Cardiac fibroblast (primary cell): ENCODE measurements at regions not wholly inside any gene's neighbourhood (a gene's known extent, or its start where the extent isn't known, plus 50 kb on each side); places are given as distances from the start of the nearest gene placed in this dataset.

Experiments used
- DNase-seq, 2 donors: peaks; one replicate each; pipeline versions ENCODE4 v3.0.0 to v3.0.0-alpha.2; 2010; ENCODE audit warnings: low read depth in 2 of 2
- H3K4me3 ChIP-seq, 2 donors: replicated peaks in 1 of 2; 1 replicate in 1 of 2; 2 replicates in 1 of 2; pipeline ENCODE4 v1.5.1; 2011; ENCODE audit warnings: low read depth in 2 of 2, low read length in 2 of 2, mild to moderate bottlenecking in 2 of 2, moderate library complexity in 1 of 2
- TF ChIP-seq, protein P1 (sequence below): IDR thresholded peaks from one replicate; pipeline ENCODE4 v1.5.1; 2011; ENCODE audit warnings: low read depth, mild to moderate bottlenecking, low read length, inconsistent platforms

- H3K4me3 ChIP-seq: no peak overlapping the region
- DNase-seq: no peak
- TF ChIP-seq, protein P1, sequence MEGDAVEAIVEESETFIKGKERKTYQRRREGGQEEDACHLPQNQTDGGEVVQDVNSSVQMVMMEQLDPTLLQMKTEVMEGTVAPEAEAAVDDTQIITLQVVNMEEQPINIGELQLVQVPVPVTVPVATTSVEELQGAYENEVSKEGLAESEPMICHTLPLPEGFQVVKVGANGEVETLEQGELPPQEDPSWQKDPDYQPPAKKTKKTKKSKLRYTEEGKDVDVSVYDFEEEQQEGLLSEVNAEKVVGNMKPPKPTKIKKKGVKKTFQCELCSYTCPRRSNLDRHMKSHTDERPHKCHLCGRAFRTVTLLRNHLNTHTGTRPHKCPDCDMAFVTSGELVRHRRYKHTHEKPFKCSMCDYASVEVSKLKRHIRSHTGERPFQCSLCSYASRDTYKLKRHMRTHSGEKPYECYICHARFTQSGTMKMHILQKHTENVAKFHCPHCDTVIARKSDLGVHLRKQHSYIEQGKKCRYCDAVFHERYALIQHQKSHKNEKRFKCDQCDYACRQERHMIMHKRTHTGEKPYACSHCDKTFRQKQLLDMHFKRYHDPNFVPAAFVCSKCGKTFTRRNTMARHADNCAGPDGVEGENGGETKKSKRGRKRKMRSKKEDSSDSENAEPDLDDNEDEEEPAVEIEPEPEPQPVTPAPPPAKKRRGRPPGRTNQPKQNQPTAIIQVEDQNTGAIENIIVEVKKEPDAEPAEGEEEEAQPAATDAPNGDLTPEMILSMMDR: no peak
These were observed 73.9 kb downstream of the RMI1 start for GRCh38 chr9:84054341-84055010.

DNA sequence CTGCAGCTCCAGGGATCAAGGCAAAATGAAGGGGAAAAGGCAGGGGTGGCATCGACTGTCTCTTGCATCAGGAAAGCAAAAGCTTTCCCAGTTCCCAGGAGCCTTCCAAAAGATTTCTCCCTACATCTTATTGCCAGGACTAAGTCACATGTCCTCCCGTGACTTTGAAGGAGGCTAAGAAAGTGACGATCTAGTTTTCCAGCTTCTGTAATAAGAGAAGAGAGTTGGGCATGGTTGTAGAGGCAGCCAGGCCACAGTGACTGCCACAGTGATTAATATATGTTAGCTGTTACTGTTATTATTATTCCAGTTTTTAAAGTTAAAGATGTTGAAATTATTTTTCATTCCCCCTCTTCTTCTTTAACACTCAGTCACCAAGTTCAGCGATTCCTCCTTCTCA is 77.1 kb downstream of the RMI1 start:
- H3K4me3 ChIP-seq: no peak overlapping the region
- TF ChIP-seq, protein P1: no peak
- DNase-seq: no peak

GRCh38 chr9:84059936-84060335 is 79.3 kb downstream of the RMI1 start:
- H3K4me3 ChIP-seq: no peak overlapping the region
- no peak for DNase-seq
- TF ChIP-seq, protein P1: no peak

GRCh38 chr9:84061613-84062193 is 81.1 kb downstream of the RMI1 start:
- TF ChIP-seq, protein P1: no peak
- H3K4me3 ChIP-seq: no peak overlapping the region

GRCh38 chr9:84062538-84062937 is 81.9 kb downstream of the RMI1 start:
- H3K4me3 ChIP-seq: no peak overlapping the region
- peak in 1 of 2 donors; percentile 2 for DNase-seq
- TF ChIP-seq, protein P1: no peak

More at GRCh38 chr9:84061613-84062193, 81.1 kb downstream of the RMI1 start:
- no peak for DNase-seq

GRCh38 chr9:84067821-84068220 is 87.2 kb downstream of the RMI1 start:
- no peak overlapping the region for H3K4me3 ChIP-seq
- TF ChIP-seq, protein P1: no peak
- DNase-seq: no peak

- H3K4me3 ChIP-seq: no peak overlapping the region
- DNase-seq: no peak
- TF ChIP-seq, protein P1: no peak
These were observed 88.3 kb downstream of the RMI1 start for GRCh38 chr9:84068872-84069271.
